OCI-LY7 (cell line): ENCODE measurements at regions not wholly inside any gene's neighbourhood (a gene's known extent, or its start where the extent isn't known, plus 50 kb on each side); places are given as distances from the start of the nearest gene placed in this dataset.

ENCODE experiments used
- EZH2phosphoT487 ChIP-seq: fragments of 200-600 bp; sonication (generic); IDR thresholded peaks from 2 replicates; pipeline ENCODE4 v1.6.1; 2018; ENCODE audit warnings: low read depth, borderline replicate concordance, mild to moderate bottlenecking, mixed run types, antibody characterized with exemption, low read length, moderate library complexity, mixed read lengths
- TF ChIP-seq, protein P1 (sequence below): fragments of 200-600 bp; sonication (generic); conservative IDR thresholded peaks from 2 replicates; pipeline ENCODE4 v1.5.1; 2014; ENCODE audit warnings: mild to moderate bottlenecking, antibody characterized with exemption, low read length, moderate library complexity, mixed read lengths

DNA sequence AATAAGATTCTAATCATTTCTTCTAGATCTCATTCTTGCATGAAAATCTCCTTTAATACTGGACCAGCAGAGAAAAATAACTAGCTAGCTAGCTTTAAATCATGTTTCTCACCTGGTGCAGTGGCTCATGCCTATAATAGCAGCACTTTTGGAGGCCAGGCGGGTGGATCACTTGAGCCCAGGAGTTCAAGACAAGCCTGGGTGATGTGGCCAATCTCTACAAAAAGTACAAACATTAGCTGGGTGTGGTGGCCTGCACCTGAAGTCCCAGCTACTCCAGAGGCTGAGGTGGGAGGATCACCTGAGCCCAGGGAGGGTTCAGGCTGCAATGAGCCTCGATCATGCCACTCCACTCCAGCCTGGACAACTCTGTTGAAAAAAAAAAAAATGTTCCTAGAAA lies 99.2 kb downstream of the BAMBI start:
- TF ChIP-seq, protein P1, sequence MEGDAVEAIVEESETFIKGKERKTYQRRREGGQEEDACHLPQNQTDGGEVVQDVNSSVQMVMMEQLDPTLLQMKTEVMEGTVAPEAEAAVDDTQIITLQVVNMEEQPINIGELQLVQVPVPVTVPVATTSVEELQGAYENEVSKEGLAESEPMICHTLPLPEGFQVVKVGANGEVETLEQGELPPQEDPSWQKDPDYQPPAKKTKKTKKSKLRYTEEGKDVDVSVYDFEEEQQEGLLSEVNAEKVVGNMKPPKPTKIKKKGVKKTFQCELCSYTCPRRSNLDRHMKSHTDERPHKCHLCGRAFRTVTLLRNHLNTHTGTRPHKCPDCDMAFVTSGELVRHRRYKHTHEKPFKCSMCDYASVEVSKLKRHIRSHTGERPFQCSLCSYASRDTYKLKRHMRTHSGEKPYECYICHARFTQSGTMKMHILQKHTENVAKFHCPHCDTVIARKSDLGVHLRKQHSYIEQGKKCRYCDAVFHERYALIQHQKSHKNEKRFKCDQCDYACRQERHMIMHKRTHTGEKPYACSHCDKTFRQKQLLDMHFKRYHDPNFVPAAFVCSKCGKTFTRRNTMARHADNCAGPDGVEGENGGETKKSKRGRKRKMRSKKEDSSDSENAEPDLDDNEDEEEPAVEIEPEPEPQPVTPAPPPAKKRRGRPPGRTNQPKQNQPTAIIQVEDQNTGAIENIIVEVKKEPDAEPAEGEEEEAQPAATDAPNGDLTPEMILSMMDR = no peak
- TF ChIP-seq EZH2phosphoT487 = no peak
